ENCODE measurements at regions not wholly inside any gene's neighbourhood (a gene's known extent, or its start where the extent isn't known, plus 50 kb on each side); places are given as distances from the start of the nearest gene placed in this dataset.
"Not testable (repeated sequence)": the region's sequence is repeated elsewhere in the genome, so short reads cannot be mapped to it uniquely, and the experiment has no call there.

- H3K9me3 Mint-ChIP-seq = peaks cover 41% of the 10 kb centered on the region
- DNase-seq; H3K27ac Mint-ChIP-seq; H3K4me1 Mint-ChIP-seq (ENCODE audit: low read depth); H3K36me3 Mint-ChIP-seq (ENCODE audit: low read depth); H3K4me3 Mint-ChIP-seq; H3K27me3 Mint-ChIP-seq (ENCODE audit: insufficient read depth): not testable (repeated sequence)
These were observed 93.4 kb upstream of the DPP6 start for GRCh38 chr7:153958789-153959188.

- H3K4me1 Mint-ChIP-seq (ENCODE audit: low read depth); H3K27me3 Mint-ChIP-seq (ENCODE audit: insufficient read depth); DNase-seq; H3K27ac Mint-ChIP-seq; H3K4me3 Mint-ChIP-seq; H3K36me3 Mint-ChIP-seq (ENCODE audit: low read depth): not testable (repeated sequence)
- H3K9me3 Mint-ChIP-seq = peaks cover 15% of the 10 kb centered on the region
These were observed 87.6 kb upstream of the DPP6 start for GRCh38 chr7:153964481-153965112.

DNA sequence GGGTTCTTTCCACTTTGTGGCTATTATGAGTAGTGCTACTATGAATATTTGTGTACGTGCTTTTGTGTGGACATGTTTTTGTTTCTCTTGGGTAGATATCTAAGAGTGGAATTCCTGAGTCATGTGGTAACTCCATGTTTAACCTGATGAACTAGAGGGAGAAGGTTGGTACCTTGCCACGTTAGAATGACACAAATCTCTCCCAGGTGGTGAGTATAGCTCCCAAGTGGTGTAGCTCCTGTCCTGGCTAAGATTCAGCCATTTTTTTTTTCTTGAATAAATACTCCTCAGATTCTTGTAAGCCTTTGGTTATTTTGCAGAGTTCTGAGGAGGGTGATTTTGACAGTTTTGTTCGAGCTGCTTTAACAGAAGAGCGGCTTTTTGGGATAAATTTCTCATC is 83.2 kb upstream of the DPP6 start:
- H3K9me3 Mint-ChIP-seq = peaks cover 23% of the 10 kb centered on the region
- H3K36me3 Mint-ChIP-seq (ENCODE audit: low read depth); H3K4me3 Mint-ChIP-seq; H3K27me3 Mint-ChIP-seq (ENCODE audit: insufficient read depth); H3K27ac Mint-ChIP-seq; H3K4me1 Mint-ChIP-seq (ENCODE audit: low read depth); DNase-seq: not testable (repeated sequence)

DNA sequence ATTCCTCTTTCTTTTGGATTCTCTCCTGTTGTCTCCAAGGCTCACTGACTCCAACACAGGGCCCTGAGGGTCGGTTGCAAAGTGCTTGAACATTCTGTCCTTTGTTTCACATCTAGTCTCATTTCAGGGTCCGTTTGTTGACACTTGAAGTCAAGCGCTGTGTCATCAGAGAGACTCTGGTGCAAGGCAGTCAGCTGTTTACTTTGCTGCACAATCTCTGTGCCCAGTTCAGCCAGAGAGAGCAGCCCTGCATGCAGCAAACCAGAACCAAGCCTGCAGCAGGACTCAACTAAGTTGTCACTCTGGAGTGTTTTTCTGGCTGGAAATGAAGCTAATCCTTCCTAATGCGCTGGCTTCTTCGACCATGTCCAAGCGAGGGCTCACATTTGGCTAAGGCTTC is 77.6 kb upstream of the DPP6 start:
- H3K9me3 Mint-ChIP-seq = peaks cover 15% of the 10 kb centered on the region

GRCh38 chr7:153976745-153977144 is 75.5 kb upstream of the DPP6 start:
- H3K4me3 Mint-ChIP-seq; H3K36me3 Mint-ChIP-seq (ENCODE audit: low read depth); H3K27ac Mint-ChIP-seq; H3K4me1 Mint-ChIP-seq (ENCODE audit: low read depth); DNase-seq; H3K27me3 Mint-ChIP-seq (ENCODE audit: insufficient read depth): not testable (repeated sequence)
- H3K9me3 Mint-ChIP-seq = peaks cover 34% of the 10 kb centered on the region

More for the DNA sequence above, 77.6 kb upstream of the DPP6 start:
- not testable (repeated sequence) for H3K4me3 Mint-ChIP-seq; H3K27ac Mint-ChIP-seq; H3K27me3 Mint-ChIP-seq (ENCODE audit: insufficient read depth); H3K36me3 Mint-ChIP-seq (ENCODE audit: low read depth); H3K4me1 Mint-ChIP-seq (ENCODE audit: low read depth); DNase-seq

DNA sequence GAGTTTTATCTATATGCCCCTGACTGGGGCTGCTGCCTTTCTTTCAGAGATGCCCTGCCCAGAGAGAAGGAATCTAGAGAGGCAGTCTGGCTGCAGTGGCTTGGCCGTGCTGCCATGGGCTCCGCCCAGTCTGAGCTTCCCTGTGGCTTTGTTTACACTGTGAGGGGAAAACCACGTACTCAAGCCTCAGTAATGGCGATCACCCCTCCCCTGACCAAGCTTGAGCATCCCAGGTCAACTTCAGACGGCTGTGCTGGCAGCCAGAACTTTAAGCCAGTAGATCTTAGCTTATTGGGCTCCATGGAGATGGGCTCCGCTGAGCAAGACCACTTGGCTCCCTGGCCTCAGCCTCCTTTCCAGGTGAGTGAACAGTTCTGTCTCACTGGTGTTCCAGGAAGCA is 69.0 kb upstream of the DPP6 start:
- not testable (repeated sequence) for H3K4me3 Mint-ChIP-seq; H3K36me3 Mint-ChIP-seq (ENCODE audit: low read depth); H3K27me3 Mint-ChIP-seq (ENCODE audit: insufficient read depth); H3K4me1 Mint-ChIP-seq (ENCODE audit: low read depth); H3K27ac Mint-ChIP-seq; DNase-seq
- peaks cover 46% of the 10 kb centered on the region for H3K9me3 Mint-ChIP-seq

DNA sequence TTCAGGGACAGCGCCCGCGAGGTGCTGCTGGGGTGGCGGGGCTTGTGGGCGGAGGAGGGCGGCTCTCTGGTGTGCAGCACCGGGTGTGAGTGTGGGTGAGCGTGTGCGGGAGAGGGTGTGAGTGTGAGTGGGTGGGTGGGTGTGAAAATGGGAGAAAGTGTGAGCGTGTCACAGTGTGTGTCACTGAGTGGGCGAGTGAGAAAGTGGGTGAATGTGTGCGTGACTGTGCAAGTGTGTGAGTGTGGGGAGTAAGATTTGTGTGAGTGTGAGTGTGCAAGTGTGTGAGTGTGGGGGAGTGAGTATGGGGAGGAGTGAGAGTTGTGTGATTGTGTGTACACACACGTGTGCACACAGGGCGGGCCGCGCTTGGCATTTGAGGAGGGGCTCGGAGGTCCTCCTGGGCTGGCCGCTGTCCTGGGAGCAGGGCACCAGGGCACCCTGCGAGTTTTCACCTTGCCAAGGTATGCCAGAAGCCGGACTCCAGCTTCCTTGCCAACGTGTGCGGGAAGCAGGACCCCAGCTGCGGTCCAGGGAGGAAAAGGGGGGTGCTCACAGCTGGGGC is 63.1 kb upstream of the DPP6 start:
- not testable (repeated sequence) for H3K27me3 Mint-ChIP-seq (ENCODE audit: insufficient read depth); H3K36me3 Mint-ChIP-seq (ENCODE audit: low read depth); H3K4me3 Mint-ChIP-seq; H3K4me1 Mint-ChIP-seq (ENCODE audit: low read depth); H3K27ac Mint-ChIP-seq; DNase-seq
- peaks cover 30% of the 10 kb centered on the region for H3K9me3 Mint-ChIP-seq

GRCh38 chr7:153989742-153990425 is 62.3 kb upstream of the DPP6 start:
- H3K27me3 Mint-ChIP-seq (ENCODE audit: insufficient read depth); H3K36me3 Mint-ChIP-seq (ENCODE audit: low read depth); H3K4me3 Mint-ChIP-seq; DNase-seq; H3K4me1 Mint-ChIP-seq (ENCODE audit: low read depth); H3K27ac Mint-ChIP-seq: not testable (repeated sequence)
- peaks cover 26% of the 10 kb centered on the region for H3K9me3 Mint-ChIP-seq

GRCh38 chr7:153991471-153991870 is 60.7 kb upstream of the DPP6 start:
- peaks cover 19% of the 10 kb centered on the region for H3K9me3 Mint-ChIP-seq
- H3K27me3 Mint-ChIP-seq (ENCODE audit: insufficient read depth); H3K27ac Mint-ChIP-seq; H3K4me1 Mint-ChIP-seq (ENCODE audit: low read depth); DNase-seq; H3K36me3 Mint-ChIP-seq (ENCODE audit: low read depth); H3K4me3 Mint-ChIP-seq: not testable (repeated sequence)

DNA sequence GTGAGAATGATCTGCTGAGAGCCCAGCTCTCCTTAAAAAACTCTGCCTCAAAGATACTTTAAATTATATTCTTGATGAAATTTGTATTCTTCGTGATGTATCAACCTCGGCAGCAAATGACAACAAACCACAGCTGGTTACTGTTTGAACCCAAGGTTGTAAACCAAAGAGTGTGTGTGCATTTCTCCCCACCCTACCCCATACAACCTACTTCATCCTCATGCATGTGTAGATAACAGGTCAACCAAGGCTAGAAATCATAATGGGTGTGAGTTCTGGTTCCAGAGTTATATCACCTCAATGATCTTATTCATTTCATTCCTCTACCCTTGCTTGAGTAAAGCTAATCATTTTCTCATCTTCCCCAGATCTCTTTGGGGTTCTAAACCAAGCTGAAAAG is 58.8 kb upstream of the DPP6 start:
- not testable (repeated sequence) for H3K4me1 Mint-ChIP-seq (ENCODE audit: low read depth); H3K4me3 Mint-ChIP-seq; H3K36me3 Mint-ChIP-seq (ENCODE audit: low read depth); DNase-seq; H3K27me3 Mint-ChIP-seq (ENCODE audit: insufficient read depth); H3K27ac Mint-ChIP-seq
- peaks cover 21% of the 10 kb centered on the region for H3K9me3 Mint-ChIP-seq

GRCh38 chr7:153998896-153999295 is 53.3 kb upstream of the DPP6 start:
- H3K4me1 Mint-ChIP-seq (ENCODE audit: low read depth); H3K27ac Mint-ChIP-seq: not testable (repeated sequence)
- H3K9me3 Mint-ChIP-seq = peaks cover 33% of the 10 kb centered on the region

More at GRCh38 chr7:153998896-153999295, 53.3 kb upstream of the DPP6 start:
- DNase-seq; H3K27me3 Mint-ChIP-seq (ENCODE audit: insufficient read depth); H3K4me3 Mint-ChIP-seq; H3K36me3 Mint-ChIP-seq (ENCODE audit: low read depth): not testable (repeated sequence)
